IMR-90 (cell line): ENCODE measurements at regions not wholly inside any gene's neighbourhood (a gene's known extent, or its start where the extent isn't known, plus 50 kb on each side); places are given as distances from the start of the nearest gene placed in this dataset.

Experiments
- ATAC-seq: fragments of 200-7000 bp; cut with Tn5 transposase; 2 replicates; pipeline ENCODE4 v1.9.1; 2020; ENCODE audit warnings: low read depth, mild to moderate bottlenecking, moderate library complexity
- BruUV-seq: library from RNA; stranded (reverse); fragments of 400-500 nt; replicated peaks from 2 replicates; lab custom pipeline; 2021; lab: Mats Ljungman, UMichigan
- CTCF ChIA-PET: fragments of 300-600 bp; formaldehyde crosslinking; extraction: SDS; loops from one replicate; lab custom pipeline; 2021; ENCODE audit warnings: antibody characterized with exemption; lab: Yijun Ruan, JAX
- POLR2A ChIA-PET: fragments of 300-600 bp; sonication (Branson Sonifier 250); formaldehyde crosslinking; loops from one replicate; lab custom pipeline; 2022; ENCODE audit warnings: antibody characterized with exemption; ENCODE audit not compliant: unreplicated experiment; lab: Charles Lee
- DNase-seq: peaks from one replicate; pipeline ENCODE4 v3.0.0; 2013
- H2AFZ ChIP-seq: replicated peaks from 2 replicates; pipeline ENCODE3; 2013; ENCODE audit warnings: low read length, mild to moderate bottlenecking; ENCODE audit not compliant: poor library complexity
- H2AK5ac ChIP-seq: 2 replicates; pipeline ENCODE4 v1.6.1; 2013; ENCODE audit warnings: low read depth, low read length, inconsistent platforms
- H2AK9ac ChIP-seq: replicated peaks from 2 replicates; pipeline ENCODE3; 2013; ENCODE audit warnings: mild to moderate bottlenecking, low read depth, low read length, moderate library complexity; ENCODE audit not compliant: poor library complexity
- H2BK120ac ChIP-seq: 2 replicates; pipeline ENCODE4 v1.6.1; 2013; ENCODE audit warnings: low read depth, low read length, inconsistent platforms
- H2BK15ac ChIP-seq: 3 replicates; pipeline ENCODE4 v1.6.1; 2013; ENCODE audit warnings: low read depth, low read length, inconsistent platforms
- H2BK20ac ChIP-seq: 2 replicates; pipeline ENCODE4 v1.6.1; 2013; ENCODE audit warnings: low read depth, mild to moderate bottlenecking, inconsistent platforms, low read length, moderate library complexity
- H2BK5ac ChIP-seq: 2 replicates; pipeline ENCODE4 v1.6.1; 2013; ENCODE audit warnings: mild to moderate bottlenecking, low read depth, low read length, inconsistent platforms; ENCODE audit not compliant: poor library complexity, severe bottlenecking
- H3K14ac ChIP-seq: replicated peaks from 2 replicates; pipeline ENCODE4 v1.6.1; 2013; ENCODE audit warnings: low read depth, low read length, inconsistent platforms
- H3K18ac ChIP-seq: 2 replicates; pipeline ENCODE4 v1.6.1; 2013; ENCODE audit warnings: low read depth, low read length, control low read depth
- H3K23ac ChIP-seq: 2 replicates; pipeline ENCODE4 v1.6.1; 2013; ENCODE audit warnings: low read depth, low read length, inconsistent platforms
- H3K27ac ChIP-seq: 2 replicates; pipeline ENCODE4 v1.5.1; 2013; ENCODE audit warnings: mild to moderate bottlenecking, control low read depth, low read length; ENCODE audit not compliant: insufficient read depth
- H3K27me3 ChIP-seq: 2 replicates; pipeline ENCODE4 v1.6.1; 2013; ENCODE audit warnings: low read length; ENCODE audit not compliant: control insufficient read depth, insufficient read depth
- H3K36me3 ChIP-seq: 2 replicates; pipeline ENCODE4 v1.6.1; 2013; ENCODE audit warnings: low read length, mixed read lengths; ENCODE audit not compliant: control insufficient read depth, insufficient read depth
- H3K4ac ChIP-seq: 2 replicates; pipeline ENCODE4 v1.6.1; 2013; ENCODE audit warnings: low read depth, low read length, inconsistent platforms
- H3K4me1 ChIP-seq: 2 replicates; pipeline ENCODE4 v1.6.1; 2013; ENCODE audit warnings: low read length, mixed read lengths; ENCODE audit not compliant: control insufficient read depth, insufficient read depth
- H3K4me2 ChIP-seq: 2 replicates; pipeline ENCODE4 v1.6.1; 2013; ENCODE audit warnings: low read depth, mild to moderate bottlenecking, control low read depth, low read length, moderate library complexity
- H3K4me3 ChIP-seq: 2 replicates; pipeline ENCODE4 v1.5.1; 2013; ENCODE audit warnings: low read depth, mild to moderate bottlenecking, control low read depth, low read length, moderate library complexity; ENCODE audit not compliant: insufficient read depth
- H3K56ac ChIP-seq: 2 replicates; pipeline ENCODE4 v1.6.1; 2013; ENCODE audit warnings: low read length, inconsistent platforms; ENCODE audit not compliant: insufficient read depth; ENCODE audit errors: extremely low read depth
- H3K79me1 ChIP-seq, 2 experiments: 2 replicates each; pipeline ENCODE4 v1.6.1; 2013; ENCODE audit warnings: low read length in 2 of 2, inconsistent platforms in 1 of 2, low read depth in 1 of 2
- H3K9ac ChIP-seq: 2 replicates; pipeline ENCODE4 v1.6.1; 2013; ENCODE audit warnings: low read depth, low read length, control low read depth
- H3K9me1 ChIP-seq: 2 replicates; pipeline ENCODE4 v1.6.1; 2013; ENCODE audit warnings: low read length, inconsistent platforms; ENCODE audit not compliant: insufficient read depth
- H3K9me3 ChIP-seq: 2 replicates; pipeline ENCODE4 v1.6.1; 2013; ENCODE audit warnings: low read length; ENCODE audit not compliant: control insufficient read depth, insufficient read depth
- H4K20me1 ChIP-seq: 2 replicates; pipeline ENCODE4 v1.6.1; 2013; ENCODE audit warnings: low read length, inconsistent platforms; ENCODE audit not compliant: insufficient read depth
- H4K5ac ChIP-seq: 2 replicates; pipeline ENCODE4 v1.6.1; 2013; ENCODE audit warnings: mild to moderate bottlenecking, low read depth, low read length, control low read depth
- H4K8ac ChIP-seq, 2 experiments: 2 replicates each; pipeline ENCODE4 v1.6.1; 2013; ENCODE audit warnings: low read depth in 2 of 2, low read length in 2 of 2, control low read depth in 1 of 2, inconsistent platforms in 1 of 2
- H4K91ac ChIP-seq: 2 replicates; pipeline ENCODE4 v1.6.1; 2013; ENCODE audit warnings: low read depth, low read length, inconsistent platforms; ENCODE audit not compliant: insufficient read depth
- FOS ChIP-seq: fragments of 150-350 bp; IDR thresholded peaks from 2 replicates; pipeline ENCODE4 v1.6.1; 2016; ENCODE audit warnings: low read depth, low read length
- MAFK ChIP-seq: IDR thresholded peaks from 2 replicates; pipeline ENCODE4 v1.6.1; 2012; ENCODE audit warnings: low read depth, low read length, improper control_type of control experiment
- RFX5 ChIP-seq: IDR thresholded peaks from 2 replicates; pipeline ENCODE4 v1.8.0; 2012; ENCODE audit warnings: low read depth, mild to moderate bottlenecking, low read length, moderate library complexity
- SMC3 ChIP-seq: fragments of 150-350 bp; IDR thresholded peaks from 2 replicates; pipeline ENCODE4 v1.6.1; 2016; ENCODE audit warnings: low read depth, mild to moderate bottlenecking, antibody characterized with exemption, low read length, moderate library complexity
- WGBS, 2 experiments: methylation state at CpG; one replicate each; pipeline versions ENCODE4 v1.1.5 to v1.1.7; 2013; ENCODE audit warnings: missing lambda C conversion rate in 2 of 2; ENCODE audit not compliant: insufficient read length in 1 of 2; ENCODE audit errors: extremely low coverage in 2 of 2; 5-methylcytosine and 5-hydroxymethylcytosine counted together
- dilution Hi-C: fragments of 300-500 bp; cut with HindIII; formaldehyde crosslinking; loops from one replicate; pipeline ENCODE4 v1.14.3; 2018; ENCODE audit warnings: low sequenced_read_pairs; ENCODE audit not compliant: unreplicated experiment
- in situ Hi-C: fragments of 300-500 bp; cut with MboI; formaldehyde crosslinking; loops from 3 replicates; pipeline ENCODE4 v1.14.3; 2019; ENCODE audit warnings: low sequenced_read_pairs, inconsistent platforms, mixed read lengths
- intact Hi-C: fragments of 100-400 bp; cut with micrococcal nuclease; formaldehyde crosslinking; loops from 2 replicates; pipeline ENCODE4 v1.10.0; 2022

DNA sequence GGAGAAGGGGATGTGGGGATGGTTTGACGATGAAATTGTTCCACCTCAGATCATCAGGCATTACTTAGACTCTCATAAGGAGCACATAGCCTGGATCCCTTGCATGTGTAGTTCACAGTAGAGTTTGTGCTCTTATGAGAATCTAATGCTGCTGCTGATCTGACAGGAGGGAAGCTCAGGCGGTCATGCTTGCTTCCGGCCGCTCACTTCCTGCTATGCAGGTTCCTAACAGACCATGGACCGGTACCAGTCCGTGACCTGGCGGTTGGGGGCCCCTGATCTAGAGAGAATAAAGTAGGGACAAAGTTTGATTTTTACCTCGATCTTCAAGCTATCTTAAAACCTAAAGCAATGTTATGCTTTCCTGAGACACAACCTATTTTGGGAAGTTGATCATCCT is 373.8 kb upstream of the ARGLU1 start:
- Histone ChIP-seq H4K20me1 (no peaks in the 10 kb centered on the region), H3K9me1 (no peaks in the 10 kb centered on the region), H3K23ac (no peak overlapping the region), H3K14ac (no peak overlapping the region), H3K79me1 (no peaks in the 10 kb centered on the region), H3K56ac (no peak overlapping the region), H2BK15ac (no peak overlapping the region), H4K5ac (no peak overlapping the region), H4K91ac (no peak overlapping the region), H3K27ac (no peak overlapping the region), H3K27me3 (no peaks in the 10 kb centered on the region), H3K4ac (no peak overlapping the region), H4K8ac (no peak overlapping the region), H3K36me3 (no peaks in the 10 kb centered on the region), H3K18ac (no peak overlapping the region), H2AFZ (no peak overlapping the region), H2BK5ac (no peak overlapping the region), H3K9me3 (no peaks in the 10 kb centered on the region), H2AK9ac (no peak overlapping the region), H3K4me1 (no peaks in the 10 kb centered on the region), H3K4me2 (no peak overlapping the region), H3K4me3 (no peak overlapping the region), H2AK5ac (no peak overlapping the region), H2BK120ac (no peak overlapping the region), H3K9ac (no peak overlapping the region), H2BK20ac (no peak overlapping the region)
- intact Hi-C loops, result no loop called here
- WGBS, 2 experiments, result no CpG with 5 or more reads among the region's 8 CpGs
- no peak for DNase-seq
- no TSS peak for BruUV-seq
- CTCF ChIA-PET, result no interaction called here
- POLR2A ChIA-PET, result no interaction called here
- TF ChIP-seq RFX5, result no peak
- TF ChIP-seq SMC3, result no peak
- TF ChIP-seq FOS, result no peak
- no peak for TF ChIP-seq MAFK
- in situ Hi-C loops, result no loop called here
- no peak for ATAC-seq
- dilution Hi-C loops, result no loop called here
